ENCODE measurements at regions not wholly inside any gene's neighbourhood (a gene's known extent, or its start where the extent isn't known, plus 50 kb on each side); places are given as distances from the start of the nearest gene placed in this dataset.

DNA sequence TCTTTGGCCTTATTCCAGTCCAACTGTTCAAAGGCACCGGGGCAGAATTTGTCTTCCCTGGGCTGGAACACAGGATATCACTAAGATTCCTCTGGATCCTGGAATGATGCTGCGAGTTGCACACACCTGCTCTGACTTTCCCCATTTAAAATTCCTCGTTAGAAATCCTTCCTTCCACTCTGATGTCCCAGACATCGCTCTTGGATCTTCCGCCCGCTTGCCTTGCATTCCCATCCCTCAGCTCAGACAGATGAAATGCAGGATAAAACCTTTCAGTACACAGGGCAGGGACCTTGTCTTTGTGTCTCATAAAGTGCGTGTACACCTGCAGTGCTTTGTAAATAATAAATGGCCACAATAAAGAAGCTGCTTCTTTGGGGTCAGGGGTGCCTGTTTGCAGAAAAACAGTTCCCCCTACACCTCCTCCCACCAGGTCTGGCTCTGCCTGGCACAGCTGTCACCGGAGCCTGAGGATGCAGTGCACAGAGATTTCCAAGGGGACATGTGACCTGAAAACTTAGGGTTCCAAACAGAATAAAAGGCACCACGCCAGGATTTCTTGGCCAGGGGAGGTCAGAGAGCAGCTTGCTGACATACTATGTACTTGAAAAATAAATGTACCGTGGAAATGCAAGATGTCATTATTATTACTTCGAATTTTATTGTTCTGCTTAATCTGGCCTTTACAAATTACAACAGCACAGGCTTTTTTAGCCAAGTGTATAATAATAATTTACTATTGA lies 62.9 kb upstream of the SYT6 start:
- H4K20me1 ChIP-seq (ENCODE audit: insufficient read depth) = no peaks in the 10 kb centered on the region
- H3K4me2 ChIP-seq = no peak overlapping the region
- DNase-seq = no peak
- H2AFZ ChIP-seq (ENCODE audit: low read depth) = no peak overlapping the region
- H3K9ac ChIP-seq = no peak overlapping the region
- no peaks in the 10 kb centered on the region for H3K9me2 ChIP-seq
- no peaks in the 10 kb centered on the region for H3K79me2 ChIP-seq (ENCODE audit: insufficient read depth)
- 42% methylated on average over 11 of the region's 11 CpGs for WGBS (ENCODE audit: low lambda C conversion rate)
- H3K27me3 ChIP-seq (ENCODE audit: insufficient read depth) = 0 out of 2 replicates have a peak, but pooled peaks cover 15% of the 10 kb centered on the region
- H3K4me1 ChIP-seq (ENCODE audit: control insufficient read depth in 1 of 2, insufficient read depth in 2 of 2, low read depth in 1 of 2, low read length in 1 of 2) = peaks cover 0 to 12% of the 10 kb centered on the region in 2 experiments; a peak in 1 of 4 replicates
- H3K36me3 ChIP-seq (replicated peaks in 1 of 2; ENCODE audit: control insufficient read depth in 1 of 2, insufficient read depth in 2 of 2, low read length in 1 of 2) = no peaks in the 10 kb centered on the region
- H3K4me3 ChIP-seq (ENCODE audit: low read depth in 2 of 2, low read length in 1 of 2) = no peak overlapping the region
- CTCF ChIA-PET = no interaction called here
- POLR2A ChIA-PET = no interaction called here
- H3K27ac ChIP-seq (ENCODE audit: low read depth in 2 of 2, low read length in 1 of 2) = no peak overlapping the region
- H3K9me3 ChIP-seq = no peaks in the 10 kb centered on the region
- no peak for TF ChIP-seq POLR2AphosphoS5 (IDR thresholded peaks at IDR 0.05; ENCODE audit: low read depth, low read length)
- no peak for TF ChIP-seq MXI1 (IDR thresholded peaks at IDR 0.05; ENCODE audit: low read depth, low read length)
- TF ChIP-seq RCOR1 (IDR thresholded peaks at IDR 0.05; ENCODE audit: low read length) = no peak
- TF ChIP-seq JUND (IDR thresholded peaks at IDR 0.05) = no peak
- no peak for TF ChIP-seq RFX5 (IDR thresholded peaks at IDR 0.05; ENCODE audit: low read length)
- no peak for TF ChIP-seq USF1 (IDR thresholded peaks at IDR 0.05; ENCODE audit: borderline replicate concordance, low read depth)
- no peak for TF ChIP-seq TEAD4 (IDR thresholded peaks at IDR 0.05; ENCODE audit: borderline replicate concordance, insufficient read depth)
- no peak for TF ChIP-seq EZH2phosphoT487 (IDR thresholded peaks at IDR 0.05; ENCODE audit: borderline replicate concordance, low read depth)
- no peak for TF ChIP-seq RAD21 (IDR thresholded peaks at IDR 0.05; ENCODE audit: low read length)
- no peak for TF ChIP-seq CTCF (IDR thresholded peaks at IDR 0.05)
- TF ChIP-seq CHD2 (IDR thresholded peaks at IDR 0.05; ENCODE audit: low read length, partially characterized antibody) = no peak
- no peak for TF ChIP-seq MEF2A (IDR thresholded peaks at IDR 0.05; ENCODE audit: borderline replicate concordance, low read depth)
- TF ChIP-seq NRF1 (IDR thresholded peaks at IDR 0.05; ENCODE audit: low read depth, low read length) = no peak
- TF ChIP-seq GATA2 (CRISPR knock-in tag; IDR thresholded peaks at IDR 0.05) = no peak
- TF ChIP-seq RXRA (IDR thresholded peaks at IDR 0.05; ENCODE audit: borderline replicate concordance, low read depth) = no peak
- no peak for TF ChIP-seq TAF1 (IDR thresholded peaks at IDR 0.05; ENCODE audit: borderline replicate concordance, low read depth, low read length)
- no peak for TF ChIP-seq PBX3 (IDR thresholded peaks at IDR 0.05)
- TF ChIP-seq SMC3 (IDR thresholded peaks at IDR 0.05; ENCODE audit: low read depth, low read length) = no peak
- TF ChIP-seq ELF1 (IDR thresholded peaks at IDR 0.05) = no peak
- no peaks in the 10 kb centered on the region for H3F3A ChIP-seq (replicated peaks; ENCODE audit: insufficient read depth)
